Hematopoietic multipotent progenitor cell treated with erythropoietin and hydrocortisone succinate and interleukin-3 and kit ligand, for 15 days (in vitro differentiated cells): ENCODE measurements at regions not wholly inside any gene's neighbourhood (a gene's known extent, or its start where the extent isn't known, plus 50 kb on each side); places are given as distances from the start of the nearest gene placed in this dataset.
"Not testable (repeated sequence)": the region's sequence is repeated elsewhere in the genome, so short reads cannot be mapped to it uniquely, and the experiment has no call there.

Experiments used
- DNase-seq: peaks from one replicate; pipeline ENCODE4 v3.0.0-alpha.2; 2015; ENCODE audit warnings: low spot score

DNA sequence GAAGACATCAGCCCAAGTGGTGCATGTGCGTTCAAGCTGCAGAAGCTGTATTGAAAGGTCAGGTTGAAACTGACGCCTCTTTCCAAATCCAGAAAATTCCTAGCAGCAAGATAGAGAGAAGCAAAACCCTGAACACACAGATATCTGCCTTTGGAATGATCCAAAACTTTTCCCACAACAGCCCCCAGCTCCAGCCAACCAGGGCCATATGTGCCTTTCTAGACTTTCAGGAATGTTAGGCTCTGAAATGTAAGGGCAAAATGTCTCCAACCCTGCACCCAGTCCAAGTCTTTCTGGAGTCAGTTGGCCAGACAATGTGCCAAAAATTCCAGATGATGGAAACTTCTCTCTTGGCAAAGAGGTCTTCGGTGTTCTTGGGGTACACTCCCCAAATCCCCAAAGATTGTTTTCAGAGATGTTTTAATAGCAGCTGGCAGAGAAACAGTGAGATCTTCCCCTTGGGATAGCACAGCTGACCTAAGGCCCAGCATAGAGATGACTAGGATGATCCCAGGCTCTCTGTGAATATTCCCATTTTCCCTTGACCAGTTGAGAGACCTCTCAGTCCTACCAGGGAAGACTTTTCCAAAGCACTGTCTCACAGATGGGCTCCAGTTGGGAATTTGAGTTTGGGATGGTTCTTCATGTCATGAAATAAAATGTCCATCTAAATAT lies 440.4 kb upstream of the CD180 start:
- no peak for DNase-seq

DNA sequence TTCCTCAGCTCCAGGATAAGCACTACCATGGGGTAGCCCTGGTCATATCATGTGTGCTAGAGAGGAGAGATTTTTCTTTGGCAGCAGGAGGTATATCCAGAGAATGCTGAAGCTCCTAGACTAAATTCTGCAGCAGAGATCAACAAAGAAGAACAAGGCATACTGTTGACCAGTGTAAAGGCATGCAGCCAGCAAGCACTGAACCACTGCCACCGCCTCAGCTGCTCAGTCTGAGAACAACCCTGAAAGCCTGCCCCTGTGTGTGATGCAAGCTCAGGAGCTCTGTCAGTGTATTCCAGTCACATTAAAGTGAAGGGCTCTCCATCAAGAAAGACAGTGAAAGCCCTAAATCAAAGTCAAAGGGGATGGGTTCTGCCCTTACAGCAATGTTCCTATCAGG lies 439.5 kb upstream of the CD180 start:
- no peak for DNase-seq

GRCh38 chr5:67627079-67627478 lies 430.5 kb upstream of the CD180 start:
- DNase-seq, result not testable (repeated sequence)

DNA sequence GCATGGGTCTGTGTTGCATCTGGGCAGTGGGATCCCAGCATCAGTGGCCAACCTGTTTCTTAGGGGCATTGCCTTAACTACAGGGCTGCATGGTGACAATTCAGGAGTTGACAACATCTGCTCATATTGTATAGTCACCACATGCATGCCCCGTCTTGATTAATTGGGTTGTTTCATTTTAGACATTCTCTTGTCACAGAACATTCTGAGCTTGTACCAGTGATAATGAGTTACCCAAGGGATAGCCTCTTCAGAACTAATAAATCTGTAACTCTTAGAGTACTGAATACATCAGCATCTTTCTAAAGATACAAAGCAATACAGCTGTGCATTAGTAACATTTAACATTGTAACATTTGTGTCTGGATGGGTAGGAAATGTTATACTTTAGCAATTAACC lies 426.5 kb upstream of the CD180 start:
- DNase-seq, result no peak

GRCh38 chr5:67620424-67621397 lies 424.1 kb upstream of the CD180 start:
- no peak for DNase-seq

- DNase-seq, result no peak
Measured at GRCh38 chr5:67619636-67620035, 423.0 kb upstream of the CD180 start.

DNA sequence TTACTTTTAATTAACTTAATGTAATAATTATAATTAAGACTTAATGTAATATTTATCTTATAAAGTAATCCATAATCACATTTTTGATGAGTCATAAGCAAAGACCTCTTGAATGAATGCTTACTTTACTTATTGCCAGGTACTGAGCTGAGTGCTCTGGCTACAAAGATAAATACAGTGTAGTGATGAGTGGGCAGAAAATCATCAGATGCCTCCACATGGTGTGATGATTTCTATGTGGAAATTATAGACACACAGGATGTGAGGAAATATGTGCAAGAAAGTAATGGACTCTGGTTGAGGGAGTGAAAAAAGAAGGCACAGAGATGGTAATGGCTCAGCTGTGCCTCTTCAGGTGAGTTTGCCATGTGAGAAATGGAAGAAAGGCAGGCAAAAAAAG lies 422.6 kb upstream of the CD180 start:
- DNase-seq, result no peak

DNA sequence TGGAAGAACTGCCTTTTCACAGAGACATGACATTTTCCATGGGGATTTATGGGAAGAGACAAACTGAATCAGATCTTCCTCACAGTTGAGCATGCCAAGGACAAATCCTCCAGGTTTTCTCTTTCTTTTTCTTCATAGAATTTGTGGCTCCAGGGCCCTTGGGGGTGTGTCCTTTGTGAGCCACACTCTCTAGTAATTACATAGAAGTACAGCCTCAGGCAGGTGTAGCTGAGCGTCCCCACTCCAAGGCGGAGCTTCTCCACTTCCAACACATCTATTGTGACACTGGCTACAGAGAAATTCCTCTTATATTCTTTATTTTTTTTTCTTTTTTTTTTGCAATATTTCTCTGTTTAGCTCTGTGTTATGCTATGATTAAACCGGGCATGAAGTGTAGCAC lies 420.5 kb upstream of the CD180 start:
- no peak for DNase-seq

DNA sequence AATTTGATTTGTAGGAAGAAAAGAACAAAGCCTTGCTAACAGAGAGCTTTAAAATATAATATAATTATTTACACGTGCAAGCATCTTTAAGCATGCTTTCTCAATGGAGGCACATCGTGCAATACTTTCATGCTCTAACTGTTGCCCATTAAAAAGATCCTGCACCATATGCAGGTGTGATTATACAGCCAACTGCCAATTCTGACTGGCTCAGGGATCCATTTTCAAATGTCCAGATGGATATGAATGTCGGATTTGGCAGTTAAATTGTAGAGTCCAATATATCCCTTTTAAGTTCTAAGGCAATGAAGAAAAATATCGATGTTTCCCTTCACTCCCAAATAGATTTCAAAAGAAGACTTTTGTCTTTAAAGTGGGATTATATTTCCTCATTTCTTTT lies 416.4 kb upstream of the CD180 start:
- DNase-seq, result no peak

GRCh38 chr5:67610186-67610912 lies 413.8 kb upstream of the CD180 start:
- DNase-seq, result no peak

DNA sequence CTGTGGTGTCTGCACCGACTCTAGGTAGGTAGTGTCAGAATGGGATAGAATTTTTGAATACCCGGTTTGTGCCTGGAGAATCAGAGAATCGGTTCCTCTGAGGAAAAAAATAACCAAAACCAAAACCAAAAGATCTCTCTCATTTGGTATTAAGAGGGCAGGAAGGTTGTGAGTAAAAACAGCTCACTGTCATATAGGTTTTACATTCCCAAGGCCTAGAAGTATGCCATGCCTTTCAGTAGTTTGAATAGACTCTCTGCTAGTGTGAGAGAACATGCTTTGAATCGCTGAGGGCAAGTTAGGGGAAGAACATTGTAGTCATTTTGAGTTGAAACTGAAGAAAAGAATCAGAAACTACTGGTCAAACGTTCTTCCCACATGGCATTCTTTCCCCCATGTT lies 411.4 kb upstream of the CD180 start:
- no peak for DNase-seq

DNA sequence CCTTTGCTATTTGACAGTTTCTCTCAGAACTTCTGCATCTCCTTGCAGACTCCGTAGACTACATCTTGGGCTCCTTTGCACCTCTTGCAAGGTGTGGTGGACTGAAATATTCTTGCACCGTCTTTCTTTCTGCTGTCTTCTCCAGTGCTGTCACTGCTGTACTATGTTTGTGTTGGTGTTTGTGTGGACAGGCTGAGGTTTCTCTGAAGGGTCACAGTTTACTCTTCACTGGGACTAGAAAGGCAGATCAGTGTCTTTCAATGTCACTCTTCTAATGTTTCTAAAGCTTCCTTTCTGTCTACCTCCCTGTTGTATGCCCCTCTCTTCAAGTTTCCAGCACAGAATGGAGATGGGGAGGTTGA lies 410.0 kb upstream of the CD180 start:
- no peak for DNase-seq

GRCh38 chr5:67605730-67606585 lies 409.4 kb upstream of the CD180 start:
- no peak for DNase-seq

GRCh38 chr5:67591491-67591890 lies 394.9 kb upstream of the CD180 start:
- no peak for DNase-seq

DNA sequence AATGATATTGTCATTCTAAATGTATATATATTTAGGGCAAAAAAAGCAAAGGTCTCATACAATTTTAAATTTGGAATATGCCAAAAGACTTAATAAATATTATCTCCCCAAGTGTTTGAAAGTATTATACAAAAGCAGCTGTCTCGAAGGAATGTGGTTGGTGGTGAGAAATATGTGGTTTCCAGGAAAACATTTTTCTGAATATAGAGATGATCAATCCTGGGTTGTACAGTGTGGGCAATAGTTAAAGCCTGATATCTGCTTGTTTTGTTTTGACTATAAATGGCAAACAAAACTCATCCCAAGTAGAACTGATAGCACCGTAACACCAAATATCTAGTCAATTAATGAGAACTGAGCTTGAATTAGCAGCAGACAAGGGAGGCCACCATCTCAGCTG lies 391.8 kb upstream of the CD180 start:
- DNase-seq, result no peak

GRCh38 chr5:67581203-67581602 lies 384.6 kb upstream of the CD180 start:
- no peak for DNase-seq

DNA sequence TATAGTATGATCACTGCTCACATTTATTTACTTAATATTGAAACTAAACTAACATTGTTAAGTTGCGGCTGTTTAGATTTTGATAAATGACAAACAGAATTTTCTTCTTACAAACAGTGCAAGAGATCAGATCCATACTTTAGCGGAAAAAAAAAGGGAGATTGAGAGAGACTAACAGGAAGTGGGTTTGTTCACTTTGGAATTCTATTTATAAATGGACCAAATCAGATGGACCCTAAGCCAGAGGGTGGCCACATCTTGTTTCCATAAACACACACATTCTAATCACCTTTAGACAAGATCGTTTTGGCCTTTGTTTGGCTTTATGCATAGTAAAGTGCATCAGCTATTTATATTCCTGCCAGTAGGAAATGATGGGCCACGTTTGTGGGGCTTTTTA lies 381.4 kb upstream of the CD180 start:
- DNase-seq, result no peak

DNA sequence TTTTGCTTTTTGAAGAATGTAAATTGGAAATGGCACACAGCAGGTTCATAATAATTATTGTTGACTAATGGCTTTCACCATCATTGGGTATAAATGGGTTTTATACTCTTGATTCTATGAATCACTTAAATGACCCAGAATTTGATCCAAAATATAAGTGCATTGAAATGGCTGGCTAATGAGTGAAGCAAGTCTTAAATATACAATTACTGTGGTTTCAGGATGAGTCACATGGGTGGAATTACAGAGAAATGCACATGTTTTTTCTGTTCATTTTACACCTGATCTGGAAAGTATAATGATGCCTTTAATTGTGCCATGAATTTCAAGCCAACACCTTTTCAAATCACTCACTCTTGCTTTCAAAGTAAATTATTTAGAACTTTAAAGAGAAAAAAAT lies 380.8 kb upstream of the CD180 start:
- DNase-seq, result no peak

- DNase-seq, result no peak
Measured at GRCh38 chr5:67576112-67576511, 379.5 kb upstream of the CD180 start.

GRCh38 chr5:67575087-67575486 lies 378.5 kb upstream of the CD180 start:
- DNase-seq, result no peak

DNA sequence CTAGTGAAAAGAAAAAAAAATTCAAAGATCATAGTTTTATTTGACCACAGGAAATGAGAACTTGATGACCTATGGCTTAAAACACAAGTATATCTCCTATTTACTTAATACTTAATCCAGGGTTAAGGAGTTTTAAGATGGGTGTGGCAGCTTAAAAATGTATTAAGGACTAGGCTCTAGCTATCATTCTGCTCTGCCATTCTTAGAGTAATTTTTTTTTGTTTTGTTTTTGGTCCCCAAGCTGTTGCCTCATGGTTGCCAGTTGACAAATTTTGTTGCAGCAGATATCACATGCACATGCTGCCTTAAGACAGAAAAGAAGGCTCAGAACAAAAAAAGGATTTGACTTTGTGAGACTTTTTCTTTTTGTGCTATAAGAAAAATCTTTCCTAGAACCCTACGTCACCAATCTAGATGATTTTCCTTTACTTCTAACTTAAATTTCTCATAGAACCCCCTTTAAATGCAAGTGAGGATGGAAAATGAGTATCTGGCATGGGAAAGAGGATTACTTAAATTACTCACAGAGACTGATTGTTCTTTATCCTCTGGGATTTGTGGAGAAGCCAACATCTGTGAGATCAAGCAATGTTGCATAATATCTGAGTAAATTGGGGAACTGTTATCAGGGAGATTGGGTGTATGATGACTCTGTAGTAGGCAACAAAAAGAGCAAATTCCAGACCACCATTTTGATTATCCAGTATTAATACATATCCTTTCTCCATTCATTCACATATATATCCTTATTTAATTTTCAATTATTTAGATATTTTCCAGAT lies 364.7 kb upstream of the CD180 start:
- no peak for DNase-seq
